ENCODE measurements at regions not wholly inside any gene's neighbourhood (a gene's known extent, or its start where the extent isn't known, plus 50 kb on each side); places are given as distances from the start of the nearest gene placed in this dataset.

DNA sequence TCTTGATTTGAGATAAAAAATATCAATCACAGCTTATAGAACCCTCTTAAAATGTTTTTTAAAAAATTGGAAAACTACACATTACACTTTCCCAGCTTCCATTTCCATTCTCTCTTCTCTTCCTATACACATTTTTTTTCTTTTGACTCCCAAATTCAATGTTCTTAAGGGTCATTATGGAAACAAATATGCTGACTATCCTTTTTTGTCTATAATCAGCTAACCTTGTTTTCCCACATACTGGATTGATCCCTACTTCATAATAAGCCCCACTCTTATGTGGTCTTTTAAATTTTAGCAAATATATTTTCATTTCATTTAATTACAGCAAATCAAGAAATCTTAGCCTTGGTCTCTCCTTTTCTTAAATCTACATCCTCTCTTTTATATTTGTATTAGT, 378.4 kb downstream of the MEI4 start:
- no peak for DNase-seq
- Mint-ChIP-seq H3K27me3 (ENCODE audit: low read depth, poor library complexity) (no peaks in the 10 kb centered on the region), H3K9me3 (peaks cover 11% of the 10 kb centered on the region), H3K4me1 (no peaks in the 10 kb centered on the region), H3K36me3 (ENCODE audit: low read depth) (no peaks in the 10 kb centered on the region), H3K4me3 (no peak overlapping the region), H3K27ac (no peak overlapping the region)
- TF ChIP-seq, protein P1, sequence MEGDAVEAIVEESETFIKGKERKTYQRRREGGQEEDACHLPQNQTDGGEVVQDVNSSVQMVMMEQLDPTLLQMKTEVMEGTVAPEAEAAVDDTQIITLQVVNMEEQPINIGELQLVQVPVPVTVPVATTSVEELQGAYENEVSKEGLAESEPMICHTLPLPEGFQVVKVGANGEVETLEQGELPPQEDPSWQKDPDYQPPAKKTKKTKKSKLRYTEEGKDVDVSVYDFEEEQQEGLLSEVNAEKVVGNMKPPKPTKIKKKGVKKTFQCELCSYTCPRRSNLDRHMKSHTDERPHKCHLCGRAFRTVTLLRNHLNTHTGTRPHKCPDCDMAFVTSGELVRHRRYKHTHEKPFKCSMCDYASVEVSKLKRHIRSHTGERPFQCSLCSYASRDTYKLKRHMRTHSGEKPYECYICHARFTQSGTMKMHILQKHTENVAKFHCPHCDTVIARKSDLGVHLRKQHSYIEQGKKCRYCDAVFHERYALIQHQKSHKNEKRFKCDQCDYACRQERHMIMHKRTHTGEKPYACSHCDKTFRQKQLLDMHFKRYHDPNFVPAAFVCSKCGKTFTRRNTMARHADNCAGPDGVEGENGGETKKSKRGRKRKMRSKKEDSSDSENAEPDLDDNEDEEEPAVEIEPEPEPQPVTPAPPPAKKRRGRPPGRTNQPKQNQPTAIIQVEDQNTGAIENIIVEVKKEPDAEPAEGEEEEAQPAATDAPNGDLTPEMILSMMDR (IDR thresholded peaks at IDR 0.05), result no peak

DNA sequence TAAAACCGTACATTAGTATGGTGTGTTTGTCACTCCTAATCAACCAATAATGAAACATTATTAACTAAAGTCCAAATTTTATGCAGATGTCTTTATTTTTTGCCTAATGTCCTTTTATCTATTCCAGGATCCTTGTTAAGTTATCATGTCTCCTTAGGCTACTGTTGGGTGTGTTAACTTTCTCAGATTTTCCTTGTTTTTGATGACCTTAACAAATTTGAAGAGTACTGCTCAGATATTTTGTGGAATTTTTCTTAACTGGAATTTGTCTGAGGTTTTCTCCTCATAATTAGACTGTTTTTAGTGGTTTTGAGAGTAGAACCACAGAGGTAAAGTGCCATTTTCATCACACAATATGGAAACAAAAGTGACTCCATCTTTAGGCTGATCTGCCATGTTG, 406.3 kb downstream of the MEI4 start:
- Mint-ChIP-seq H3K4me3 (no peak overlapping the region), H3K27me3 (ENCODE audit: low read depth, poor library complexity) (no peaks in the 10 kb centered on the region), H3K9me3 (no peaks in the 10 kb centered on the region), H3K36me3 (ENCODE audit: low read depth) (no peaks in the 10 kb centered on the region), H3K27ac (no peak overlapping the region), H3K4me1 (no peaks in the 10 kb centered on the region)
- TF ChIP-seq, protein P1 (IDR thresholded peaks at IDR 0.05), result no peak
- no peak for DNase-seq

DNA sequence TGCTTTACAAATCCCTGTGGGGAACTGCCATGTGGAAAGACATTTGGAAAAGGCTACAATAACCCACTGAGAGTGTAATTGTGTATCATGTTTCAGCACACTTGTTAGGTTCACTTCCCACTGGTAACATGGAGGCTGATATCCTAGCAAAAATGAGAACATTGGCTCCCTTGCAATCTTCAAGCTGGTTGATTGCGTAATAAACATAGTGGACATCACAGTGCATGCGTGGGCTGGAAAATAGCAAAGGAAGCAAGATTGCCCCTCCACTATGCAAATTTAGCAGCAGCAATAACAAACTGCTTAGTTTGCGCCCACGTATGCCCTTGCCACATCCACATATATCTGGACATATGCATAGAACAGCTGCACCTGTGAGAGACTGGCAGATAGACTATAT, 410.2 kb downstream of the MEI4 start:
- TF ChIP-seq, protein P1 (IDR thresholded peaks at IDR 0.05), result no peak
- no peak for DNase-seq
- H3K36me3 Mint-ChIP-seq (ENCODE audit: low read depth), result no peaks in the 10 kb centered on the region
- peaks cover 5% of the 10 kb centered on the region for H3K27me3 Mint-ChIP-seq (ENCODE audit: low read depth, poor library complexity)
- H3K4me1 Mint-ChIP-seq, result no peaks in the 10 kb centered on the region
- H3K27ac Mint-ChIP-seq, result no peak overlapping the region
- H3K4me3 Mint-ChIP-seq, result no peak overlapping the region
- H3K9me3 Mint-ChIP-seq, result no peaks in the 10 kb centered on the region

DNA sequence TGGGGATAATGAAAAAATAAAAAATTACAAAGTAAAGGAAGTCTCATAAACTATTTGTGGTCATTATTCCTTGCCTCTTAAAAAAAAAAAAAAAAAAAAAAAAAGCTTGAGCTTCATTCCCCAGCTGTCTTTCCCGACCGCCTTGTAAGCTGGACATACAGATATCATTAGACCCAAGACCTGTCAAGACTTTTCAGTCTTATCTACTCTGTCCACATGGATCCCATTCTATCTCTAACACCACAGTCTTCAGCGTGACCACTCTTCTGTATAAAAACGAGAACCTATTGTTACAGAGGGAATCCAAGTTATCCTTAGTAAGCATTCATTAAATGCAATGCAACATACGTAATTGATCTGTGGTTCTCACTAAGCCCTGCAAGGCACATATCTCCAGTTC, 423.5 kb downstream of the MEI4 start:
- no peak for DNase-seq
- Mint-ChIP-seq H3K4me1 (no peaks in the 10 kb centered on the region), H3K27ac (no peak overlapping the region), H3K36me3 (ENCODE audit: low read depth) (no peaks in the 10 kb centered on the region), H3K9me3 (no peaks in the 10 kb centered on the region), H3K27me3 (ENCODE audit: low read depth, poor library complexity) (no peaks in the 10 kb centered on the region), H3K4me3 (no peak overlapping the region)
- TF ChIP-seq, protein P1 (IDR thresholded peaks at IDR 0.05), result no peak

- no peak overlapping the region for H3K27ac Mint-ChIP-seq
- no peak for DNase-seq
- TF ChIP-seq, protein P1 (IDR thresholded peaks at IDR 0.05), result no peak
- no peaks in the 10 kb centered on the region for H3K9me3 Mint-ChIP-seq
- H3K4me3 Mint-ChIP-seq, result no peak overlapping the region
- H3K4me1 Mint-ChIP-seq, result no peaks in the 10 kb centered on the region
- H3K36me3 Mint-ChIP-seq (ENCODE audit: low read depth), result no peaks in the 10 kb centered on the region
- peaks cover 10% of the 10 kb centered on the region for H3K27me3 Mint-ChIP-seq (ENCODE audit: low read depth, poor library complexity)
Measured at GRCh38 chr6:78089531-78089930, 436.7 kb downstream of the MEI4 start.

- H3K27ac Mint-ChIP-seq, result no peak overlapping the region
- TF ChIP-seq, protein P1 (IDR thresholded peaks at IDR 0.05), result no peak
- H3K4me3 Mint-ChIP-seq, result no peak overlapping the region
- no peaks in the 10 kb centered on the region for H3K4me1 Mint-ChIP-seq
- peaks cover 3% of the 10 kb centered on the region for H3K27me3 Mint-ChIP-seq (ENCODE audit: low read depth, poor library complexity)
- no peaks in the 10 kb centered on the region for H3K36me3 Mint-ChIP-seq (ENCODE audit: low read depth)
- DNase-seq, result no peak
- H3K9me3 Mint-ChIP-seq, result no peaks in the 10 kb centered on the region
Measured at GRCh38 chr6:78093906-78094305, 441.1 kb downstream of the MEI4 start.
